A549 (cell line): ENCODE measurements at regions not wholly inside any gene's neighbourhood (a gene's known extent, or its start where the extent isn't known, plus 50 kb on each side); places are given as distances from the start of the nearest gene placed in this dataset.

Experiments
- CTCF ChIP-seq: fragments of >200 bp; sonication (Bioruptor Twin); formaldehyde crosslinking; IDR thresholded peaks from 3 replicates; pipeline ENCODE4 v1.5.1; 2016
- GATA3 ChIP-seq: IDR thresholded peaks from 2 replicates; pipeline ENCODE4 v1.6.1; 2012; ENCODE audit warnings: borderline replicate concordance
- HOXB13 ChIP-seq: fragments of 250-450 bp; sonication (Bioruptor Pico); IDR thresholded peaks from 2 replicates; pipeline ENCODE4 v1.5.0; 2020; ENCODE audit warnings: low read depth, mild to moderate bottlenecking, moderate library complexity

- no peak for TF ChIP-seq CTCF
- no peak for TF ChIP-seq GATA3
- TF ChIP-seq HOXB13 (CRISPR knock-in tag), result no peak
These were observed 852.7 kb upstream of the SLIT2 start for GRCh38 chr4:19399001-19399400.
